ENCODE measurements at regions not wholly inside any gene's neighbourhood (a gene's known extent, or its start where the extent isn't known, plus 50 kb on each side); places are given as distances from the start of the nearest gene placed in this dataset.

- H3K36me3 ChIP-seq: no peaks in the 10 kb centered on the region
- no peak overlapping the region for H3K4me3 ChIP-seq
- H3K9me3 ChIP-seq: peaks cover 0 to 5% of the 10 kb centered on the region in 2 donors
- no peak for TF ChIP-seq CTCF (IDR thresholded peaks at IDR 0.05)
- no peaks in the 10 kb centered on the region for H3K4me1 ChIP-seq
- intact Hi-C loops (cut with DNase I): no loop called here
- no peaks in the 10 kb centered on the region for H3K27me3 ChIP-seq
- DNase-seq (ENCODE audit: low spot score in 2 of 2): no peak
- no peak overlapping the region for H3K27ac ChIP-seq
Observed at GRCh38 chr5:100311806-100312205, 223.4 kb upstream of the FAM174A start.

GRCh38 chr5:100306000-100306399, 229.2 kb upstream of the FAM174A start:
- TF ChIP-seq CTCF (IDR thresholded peaks at IDR 0.05): no peak
- intact Hi-C loops (cut with DNase I): no loop called here
- no peaks in the 10 kb centered on the region for H3K36me3 ChIP-seq
- no peak for DNase-seq (ENCODE audit: low spot score in 2 of 2)
- H3K9me3 ChIP-seq: no peaks in the 10 kb centered on the region
- no peak overlapping the region for H3K27ac ChIP-seq
- H3K4me3 ChIP-seq: no peak overlapping the region
- H3K27me3 ChIP-seq: no peaks in the 10 kb centered on the region
- no peaks in the 10 kb centered on the region for H3K4me1 ChIP-seq

- no peak for TF ChIP-seq CTCF (IDR thresholded peaks at IDR 0.05)
- H3K4me3 ChIP-seq: no peak overlapping the region
- no peak for DNase-seq (ENCODE audit: low spot score in 2 of 2)
- no peaks in the 10 kb centered on the region for H3K36me3 ChIP-seq
- H3K4me1 ChIP-seq: no peaks in the 10 kb centered on the region
- intact Hi-C loops (cut with DNase I): no loop called here
- H3K27ac ChIP-seq: no peak overlapping the region
- no peaks in the 10 kb centered on the region for H3K27me3 ChIP-seq
- H3K9me3 ChIP-seq: no peaks in the 10 kb centered on the region
Observed at GRCh38 chr5:100303216-100303615, 232.0 kb upstream of the FAM174A start.

GRCh38 chr5:100299261-100299660, 235.9 kb upstream of the FAM174A start:
- no peaks in the 10 kb centered on the region for H3K27me3 ChIP-seq
- H3K4me3 ChIP-seq: no peak overlapping the region
- TF ChIP-seq CTCF (IDR thresholded peaks at IDR 0.05): no peak
- H3K27ac ChIP-seq: no peak overlapping the region
- DNase-seq (ENCODE audit: low spot score in 2 of 2): no peak
- H3K4me1 ChIP-seq: no peaks in the 10 kb centered on the region
- intact Hi-C loops (cut with DNase I): no loop called here
- H3K9me3 ChIP-seq: no peaks in the 10 kb centered on the region
- H3K36me3 ChIP-seq: no peaks in the 10 kb centered on the region

GRCh38 chr5:100276071-100276470, 259.1 kb upstream of the FAM174A start:
- no peaks in the 10 kb centered on the region for H3K27me3 ChIP-seq
- no peaks in the 10 kb centered on the region for H3K9me3 ChIP-seq
- H3K36me3 ChIP-seq: no peaks in the 10 kb centered on the region
- no peak for DNase-seq (ENCODE audit: low spot score in 2 of 2)
- H3K4me1 ChIP-seq: no peaks in the 10 kb centered on the region
- no peak for TF ChIP-seq CTCF (IDR thresholded peaks at IDR 0.05)
- intact Hi-C loops (cut with DNase I): no loop called here
- H3K4me3 ChIP-seq: no peak overlapping the region
- no peak overlapping the region for H3K27ac ChIP-seq

- intact Hi-C loops (cut with DNase I): no loop called here
- Histone ChIP-seq H3K36me3 (no peaks in the 10 kb centered on the region), H3K4me3 (no peak overlapping the region), H3K9me3 (no peaks in the 10 kb centered on the region), H3K27me3 (no peaks in the 10 kb centered on the region), H3K4me1 (no peaks in the 10 kb centered on the region), H3K27ac (no peak overlapping the region)
- no peak for TF ChIP-seq CTCF (IDR thresholded peaks at IDR 0.05)
- no peak for DNase-seq (ENCODE audit: low spot score in 2 of 2)
Observed at GRCh38 chr5:100275631-100276030, 259.5 kb upstream of the FAM174A start.

Measured in ascending aorta (tissue), 2 donors.